UCSD-AML1 (cell line): ENCODE measurements at regions not wholly inside any gene's neighbourhood (a gene's known extent, or its start where the extent isn't known, plus 50 kb on each side); places are given as distances from the start of the nearest gene placed in this dataset.

ENCODE experiments used
- DNase-seq: peaks from one replicate; lab custom pipeline; 2025; ENCODE audit not compliant: unreplicated experiment; lab: John Stamatoyannopoulos, UW

DNA sequence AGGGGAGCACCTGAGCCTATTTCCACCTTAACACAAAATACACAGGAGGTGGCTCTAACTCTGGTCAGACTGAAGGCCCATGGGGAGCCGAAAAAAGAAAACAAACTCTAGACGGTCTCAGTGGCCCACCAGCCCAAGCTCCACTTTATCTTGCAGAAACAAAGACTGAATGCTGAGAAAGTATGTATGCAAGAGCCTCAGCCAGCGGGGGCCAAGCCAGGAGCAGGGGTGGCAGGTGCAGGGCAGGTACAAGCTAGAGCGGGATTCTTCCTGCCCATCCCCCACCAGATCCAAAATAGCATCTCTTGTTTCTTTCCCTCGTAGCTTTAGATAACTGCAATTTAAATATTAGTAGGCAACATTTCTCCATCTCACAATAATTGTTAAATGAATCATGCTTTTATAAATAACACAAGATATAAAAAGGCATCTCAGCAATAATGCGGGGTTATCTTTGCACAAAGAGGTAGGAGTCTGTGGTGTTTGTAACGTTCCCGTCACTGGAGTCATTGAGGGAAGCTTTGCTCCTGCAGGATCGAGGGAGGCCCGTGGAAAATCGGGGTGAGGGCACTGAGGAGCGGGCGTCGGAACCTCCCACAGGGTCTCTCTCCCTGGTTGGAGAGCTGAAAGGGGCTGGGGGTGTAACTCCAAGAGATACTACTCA, 418.0 kb downstream of the SHANK2 start:
- DNase-seq: no peak

DNA sequence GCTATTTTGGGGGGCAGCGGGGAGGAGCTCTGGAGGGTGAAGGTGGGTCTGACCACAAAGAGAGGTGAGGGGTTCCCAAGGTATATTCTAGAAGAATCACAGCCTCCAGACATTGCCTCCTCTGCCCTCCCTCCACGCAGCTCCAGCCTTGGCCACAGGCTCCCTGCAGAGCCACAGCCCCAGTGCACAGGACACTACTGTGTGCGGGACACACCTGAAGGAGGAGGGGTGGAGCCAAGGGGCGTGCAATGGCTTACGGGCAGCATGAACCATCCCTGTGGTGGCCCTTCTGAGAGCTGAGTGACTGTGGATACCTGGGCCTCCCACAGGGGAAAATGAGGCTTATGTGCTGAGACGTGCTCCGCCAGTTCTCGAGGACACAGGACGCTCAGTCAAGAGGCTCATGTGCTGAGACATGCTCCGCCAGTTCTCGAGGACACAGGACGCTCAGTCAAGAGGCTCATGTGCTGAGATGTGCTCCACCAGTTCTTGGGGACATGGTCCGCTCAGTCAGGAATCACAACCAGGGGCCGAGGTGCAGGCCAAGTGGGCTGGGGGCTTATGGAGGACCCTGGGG, 417.3 kb downstream of the SHANK2 start:
- no peak for DNase-seq

DNA sequence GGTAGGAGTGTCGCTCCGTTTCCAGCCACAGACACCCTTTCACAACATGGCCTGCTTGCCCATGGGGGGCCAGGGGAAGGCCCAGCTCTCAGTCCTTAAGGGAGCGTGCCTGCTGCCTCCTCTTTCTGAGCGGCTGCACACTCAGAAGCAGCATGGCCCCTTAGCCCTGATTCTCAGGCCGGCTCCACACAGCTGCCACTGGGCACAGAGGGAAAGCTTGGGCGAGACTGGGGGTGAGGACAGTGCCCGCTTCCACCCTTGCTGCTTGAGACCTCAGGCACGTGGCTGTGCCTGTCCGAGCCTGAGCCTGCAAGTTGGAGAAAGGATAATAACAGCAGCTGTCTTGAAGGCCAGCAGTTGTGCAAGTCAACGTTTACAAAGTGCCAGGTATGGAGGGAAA, 416.3 kb downstream of the SHANK2 start:
- DNase-seq: no peak

DNA sequence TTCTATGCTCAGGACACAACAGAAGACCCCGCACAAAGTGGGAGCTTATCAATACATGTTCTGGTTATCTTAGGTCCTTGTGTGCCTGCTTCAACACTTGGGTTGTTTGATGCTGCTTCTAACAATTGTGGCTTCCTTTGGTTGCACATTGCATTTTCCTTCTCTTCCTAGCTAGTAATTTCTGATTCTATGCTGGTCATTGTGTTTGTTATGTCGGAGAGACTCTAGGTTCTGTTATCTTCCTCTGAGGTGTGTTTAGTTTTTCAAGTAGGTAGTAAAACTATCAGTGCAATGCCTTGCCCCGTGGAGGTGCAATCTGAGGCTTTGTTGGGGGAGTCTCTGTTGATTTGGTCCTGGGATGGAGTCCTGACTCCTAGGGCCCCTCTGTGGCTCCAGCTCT, 414.2 kb downstream of the SHANK2 start:
- no peak for DNase-seq

DNA sequence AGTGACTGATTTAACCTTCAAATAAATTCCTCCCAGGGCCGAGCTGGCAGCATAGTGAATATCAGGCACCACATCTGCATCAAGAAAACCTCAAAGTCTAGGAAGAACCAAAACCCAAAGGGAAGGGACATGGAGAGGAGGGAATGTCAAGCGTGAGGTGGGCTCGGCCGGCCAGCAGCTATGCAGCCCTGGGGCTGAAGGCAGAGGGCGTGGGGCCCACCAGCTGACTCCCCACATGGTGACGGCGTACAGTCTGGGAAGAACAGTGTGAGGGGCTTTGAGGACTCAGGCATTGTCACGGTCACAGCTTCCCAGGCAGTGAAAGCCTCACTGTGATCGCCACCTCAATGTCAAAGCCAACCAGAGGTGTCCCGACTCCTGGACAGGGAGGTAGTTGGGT, 412.5 kb downstream of the SHANK2 start:
- no peak for DNase-seq

DNA sequence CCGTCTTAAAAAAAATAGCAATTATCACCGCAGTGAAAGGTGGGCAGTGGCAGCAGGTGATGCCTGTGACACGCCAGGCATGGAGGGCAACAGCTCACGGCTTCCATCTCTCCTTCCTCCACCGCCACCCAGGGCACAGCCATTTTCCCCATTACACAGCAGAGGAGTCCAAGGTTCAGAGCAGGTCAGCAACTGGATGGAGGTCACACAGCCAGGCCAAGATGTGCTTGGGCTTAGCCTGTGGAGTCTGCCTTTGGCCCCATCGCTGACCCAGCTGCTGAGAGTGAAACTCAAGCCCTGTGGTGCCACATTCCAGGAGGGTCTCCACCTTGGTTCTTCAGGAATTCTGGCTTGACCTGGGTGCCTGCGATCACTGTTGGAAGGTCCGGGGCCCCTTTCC, 411.1 kb downstream of the SHANK2 start:
- no peak for DNase-seq

DNA sequence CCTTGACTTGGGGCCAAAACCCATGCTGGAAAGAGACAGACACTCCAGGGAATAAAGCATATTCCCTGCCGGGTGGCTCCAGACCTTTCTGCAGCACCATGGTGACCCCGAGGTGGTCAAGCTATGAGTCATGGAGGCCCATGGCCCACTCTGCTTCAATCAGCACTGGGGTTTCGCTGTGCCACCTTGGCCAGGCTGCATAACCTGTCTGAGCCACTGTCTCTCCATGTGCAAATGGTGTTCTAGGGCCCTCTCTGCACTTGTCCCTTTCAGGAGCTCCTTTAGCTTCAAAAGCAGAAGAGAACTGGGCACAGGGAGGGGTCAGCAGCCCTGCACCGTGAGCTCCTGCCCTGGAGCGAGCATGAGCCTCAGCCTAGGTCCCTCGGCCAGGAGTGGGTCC, 410.1 kb downstream of the SHANK2 start:
- no peak for DNase-seq

DNA sequence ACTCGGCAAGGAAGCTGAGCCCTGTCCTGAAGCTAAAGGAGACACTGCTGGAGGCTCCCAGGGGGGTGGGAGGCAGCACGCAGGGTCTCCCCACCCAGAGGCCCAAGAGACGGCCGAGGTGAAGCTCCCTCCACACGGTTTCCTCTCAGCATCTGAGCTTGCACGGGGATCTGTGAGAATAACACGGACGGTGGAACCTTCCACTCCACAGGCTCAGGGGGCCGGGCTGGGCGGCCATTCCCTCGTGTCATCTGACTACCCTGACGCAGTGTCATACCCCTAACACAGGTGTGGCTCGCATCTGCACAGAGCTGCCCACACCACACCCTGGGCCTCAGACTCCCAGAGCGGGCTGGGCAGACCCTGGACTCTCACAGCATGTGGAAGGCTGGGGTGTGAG, 409.7 kb downstream of the SHANK2 start:
- no peak for DNase-seq

DNA sequence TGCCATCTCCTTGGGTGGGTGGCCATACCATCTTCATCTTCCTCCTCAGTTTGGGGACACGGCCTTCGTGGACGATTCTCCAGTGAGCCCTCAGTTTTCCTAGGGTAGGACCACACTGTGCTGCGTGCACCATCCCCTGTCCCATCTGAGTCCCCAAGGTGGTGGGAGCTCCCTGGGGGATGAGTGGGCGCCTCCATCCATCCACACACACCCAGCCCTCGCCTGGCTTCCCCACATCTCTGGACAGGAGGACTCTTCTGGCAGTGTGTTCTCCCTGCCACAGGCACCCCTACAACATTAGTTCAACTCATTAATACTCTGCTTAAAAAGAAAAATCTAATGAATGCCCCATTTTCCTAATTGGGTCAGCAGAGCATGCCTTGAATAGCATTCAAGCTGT, 408.5 kb downstream of the SHANK2 start:
- DNase-seq: no peak

DNA sequence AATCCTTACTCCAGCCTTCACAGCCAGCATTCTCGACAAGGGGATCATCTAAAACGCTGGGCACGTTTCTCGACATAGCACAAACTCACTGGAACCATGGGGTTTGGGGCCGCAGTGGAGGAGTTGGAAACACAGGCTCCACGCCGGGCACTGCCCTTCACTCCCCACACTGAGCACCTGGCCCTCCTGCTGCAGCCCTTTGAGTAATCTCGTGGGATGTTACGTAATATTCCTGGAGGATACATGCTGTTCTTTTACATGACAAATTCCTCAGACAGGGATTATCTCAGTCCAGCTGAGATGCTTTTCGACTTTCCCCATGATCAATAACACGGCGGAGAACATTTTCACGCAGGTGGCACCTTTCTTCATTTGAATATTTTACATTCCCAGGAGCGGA, 408.0 kb downstream of the SHANK2 start:
- DNase-seq: no peak

DNA sequence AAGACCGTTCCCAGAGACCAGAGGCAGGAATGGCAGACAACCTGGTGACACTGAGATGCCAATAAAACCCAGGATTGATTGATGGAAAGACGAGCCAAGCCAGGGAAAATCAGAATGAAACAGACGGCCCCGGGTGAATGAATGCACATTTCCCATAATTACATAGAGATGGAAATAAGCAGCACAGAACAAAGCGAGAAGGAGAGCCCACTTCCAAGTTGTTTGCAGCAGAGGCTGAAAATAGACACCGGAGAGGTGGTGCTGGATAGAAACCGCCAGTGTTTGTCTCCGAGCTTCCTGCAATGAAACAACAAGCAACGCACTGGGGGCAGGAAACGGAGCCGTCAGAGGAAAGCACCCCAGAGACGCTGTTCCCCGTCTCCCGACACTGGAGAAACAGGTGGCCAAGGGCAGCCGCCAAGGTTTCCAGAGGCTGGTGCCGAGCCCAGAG, 406.8 kb downstream of the SHANK2 start:
- DNase-seq: no peak

DNA sequence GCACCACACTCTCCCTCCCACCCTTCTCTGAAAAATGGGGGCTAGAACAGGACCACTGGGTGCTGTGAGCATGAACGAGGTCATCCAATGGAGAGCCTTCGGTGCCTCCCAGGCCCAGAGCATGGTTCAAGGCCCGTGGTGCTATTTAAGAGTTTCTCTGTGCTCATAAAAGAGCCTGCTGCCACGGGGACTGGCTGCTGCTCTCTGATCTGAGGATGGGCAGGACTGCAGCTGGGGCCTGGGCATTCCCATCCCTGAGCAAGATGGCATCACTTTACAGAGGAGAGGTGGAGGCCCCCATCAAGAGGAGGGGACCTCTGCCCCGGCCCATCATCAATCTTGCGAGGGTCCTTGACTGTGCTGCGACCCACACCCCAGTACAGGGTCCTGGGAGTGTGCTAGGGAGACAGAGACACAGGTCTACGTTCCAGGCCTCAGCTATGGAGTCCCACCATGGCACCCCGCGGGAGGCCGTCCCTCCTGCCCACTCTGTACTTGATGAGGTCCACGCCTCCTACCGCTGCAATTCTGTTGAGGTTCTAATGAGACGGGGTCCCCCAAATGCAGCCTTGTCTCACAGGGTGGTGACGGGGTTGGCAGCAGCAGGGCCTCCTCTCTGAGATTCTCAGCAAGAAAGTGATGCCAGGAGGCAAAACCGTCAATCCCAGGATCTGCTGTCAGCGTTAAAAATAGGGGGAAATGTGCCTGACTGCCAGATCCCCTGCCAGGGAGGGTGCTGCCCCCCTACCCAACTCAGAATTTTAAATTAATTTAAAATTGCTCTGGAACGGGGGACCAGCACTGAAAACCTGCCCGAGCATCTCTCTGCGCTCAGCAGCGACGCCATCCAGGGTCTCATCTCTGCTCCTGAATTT, 405.4 kb downstream of the SHANK2 start:
- DNase-seq: no peak

DNA sequence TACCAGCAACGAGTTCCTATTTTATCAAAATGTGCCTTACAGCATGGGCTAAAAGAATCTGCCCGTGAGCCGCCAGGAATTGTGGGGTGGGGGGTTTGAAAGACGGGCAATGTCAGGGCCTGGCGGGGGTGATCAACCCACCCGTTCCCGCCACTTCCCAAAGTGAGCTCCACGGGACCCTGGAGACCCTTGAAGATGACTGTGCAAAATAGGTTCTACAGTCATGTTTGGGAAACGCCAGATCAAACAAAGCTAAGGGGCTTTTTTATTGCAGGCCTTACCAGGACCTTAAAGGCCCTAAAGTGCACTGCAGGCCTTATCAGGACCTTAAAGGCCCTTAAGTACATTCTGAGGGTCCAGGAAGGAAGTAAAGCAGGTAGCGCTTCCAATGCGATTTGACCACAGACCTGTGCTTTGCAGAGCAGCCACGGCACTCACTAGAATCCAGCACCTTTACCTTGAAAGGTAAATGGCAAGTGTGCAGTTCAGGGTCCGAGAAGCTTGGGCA, 404.1 kb downstream of the SHANK2 start:
- DNase-seq: no peak

DNA sequence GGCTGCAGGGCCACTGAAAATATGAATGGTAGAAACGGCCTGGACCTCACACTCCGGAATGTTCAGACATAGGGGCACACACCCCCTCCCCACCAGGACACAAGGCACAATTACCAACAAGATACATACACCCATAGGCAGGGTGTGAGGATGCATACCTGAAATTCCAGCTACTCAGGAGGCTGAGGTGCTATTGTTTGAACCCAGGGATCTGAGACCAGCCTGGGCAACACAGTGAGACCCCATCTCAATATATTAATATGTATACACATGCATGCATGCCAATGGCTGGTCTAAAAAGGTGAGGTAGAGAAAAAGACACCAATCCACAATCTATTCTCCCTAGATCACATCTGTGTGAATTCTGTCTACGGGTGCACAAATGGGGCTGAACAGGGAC, 403.3 kb downstream of the SHANK2 start:
- no peak for DNase-seq

DNA sequence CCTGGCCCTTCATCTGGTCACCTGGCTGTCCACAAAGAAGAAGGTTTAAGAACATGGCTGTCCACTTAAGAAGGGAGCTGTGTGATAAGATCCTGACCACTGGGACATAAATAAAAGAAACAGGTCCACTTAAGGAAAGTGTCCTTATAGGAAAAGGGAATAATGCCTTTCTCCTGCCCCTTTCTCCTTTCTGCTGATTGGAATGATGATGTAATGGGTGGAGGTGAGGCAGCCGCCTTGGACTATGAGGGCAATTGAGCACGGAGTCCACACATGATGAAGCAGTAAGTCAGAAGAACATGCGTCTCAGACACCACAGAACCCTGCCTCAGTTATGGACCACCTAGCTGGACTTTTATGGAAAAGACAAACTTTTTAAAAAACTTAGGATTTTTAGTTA, 401.1 kb downstream of the SHANK2 start:
- DNase-seq: no peak

DNA sequence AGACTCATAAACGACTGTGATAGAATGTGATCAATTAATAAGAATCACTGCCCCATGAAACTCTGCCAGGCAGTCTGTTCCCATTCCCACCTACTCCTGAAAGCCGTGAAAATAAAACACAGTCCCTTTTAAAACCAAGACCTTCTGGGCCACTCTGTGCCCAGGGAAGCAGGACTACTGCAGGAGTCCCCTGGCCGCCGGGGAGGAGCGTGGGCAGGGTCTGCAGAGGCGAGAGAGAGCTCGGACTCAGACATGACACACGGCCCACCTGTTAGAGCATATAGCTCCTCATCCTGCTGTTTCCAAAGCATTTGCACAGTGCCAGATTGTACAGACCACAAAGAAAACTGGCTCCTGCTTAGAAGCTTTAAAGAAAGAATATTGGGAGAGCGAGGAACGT, 400.5 kb downstream of the SHANK2 start:
- DNase-seq: no peak

DNA sequence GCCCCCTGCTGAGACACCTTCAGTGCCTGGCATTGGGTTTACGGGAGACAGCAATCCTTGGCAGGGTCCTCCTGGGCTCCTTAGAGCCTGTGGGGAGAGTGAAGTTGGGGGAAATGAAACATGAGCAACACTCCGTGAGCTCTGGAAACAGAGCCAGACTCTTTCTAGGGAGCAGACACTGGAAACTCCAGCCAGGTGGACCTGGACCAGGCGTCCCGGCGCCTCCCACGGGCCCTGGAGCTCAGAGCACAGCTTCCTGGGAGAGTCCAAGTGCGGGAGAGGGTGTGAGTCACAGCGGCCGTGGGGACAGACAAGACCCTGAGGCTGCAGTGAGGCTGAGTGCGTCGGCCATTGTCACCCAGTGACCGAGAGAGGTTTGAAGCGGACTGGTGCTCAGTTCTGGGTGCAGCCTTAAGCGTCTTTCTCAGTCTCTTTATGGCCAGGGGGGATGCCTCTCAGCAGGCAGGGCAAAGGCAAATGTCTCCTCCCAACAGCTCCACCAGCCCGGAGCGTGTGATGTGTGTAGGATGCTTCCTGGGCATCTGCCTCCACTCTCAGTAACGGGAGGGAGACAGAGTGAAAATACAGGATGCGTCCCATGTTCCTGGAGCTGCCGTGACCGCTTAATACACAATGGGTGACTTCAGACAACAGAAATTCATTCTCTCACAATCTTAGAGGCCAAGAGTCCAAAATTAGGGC, 399.2 kb downstream of the SHANK2 start:
- DNase-seq: no peak

DNA sequence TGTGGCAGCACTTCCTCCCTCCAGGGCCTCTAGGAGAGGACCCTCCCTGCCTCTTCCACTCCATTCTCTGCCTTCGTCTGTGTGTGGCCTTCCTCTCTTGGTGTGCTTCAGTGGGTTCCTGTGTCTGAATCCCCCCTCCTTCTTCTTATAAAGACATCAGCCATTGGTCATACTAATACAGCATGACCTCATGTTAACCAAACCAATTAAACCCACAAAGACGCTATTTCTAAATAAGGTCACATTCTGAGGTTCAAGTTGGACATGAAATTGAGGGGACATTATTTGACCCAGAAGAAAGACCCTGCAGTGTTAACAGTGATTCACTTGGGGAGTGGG, 398.6 kb downstream of the SHANK2 start:
- no peak for DNase-seq

DNA sequence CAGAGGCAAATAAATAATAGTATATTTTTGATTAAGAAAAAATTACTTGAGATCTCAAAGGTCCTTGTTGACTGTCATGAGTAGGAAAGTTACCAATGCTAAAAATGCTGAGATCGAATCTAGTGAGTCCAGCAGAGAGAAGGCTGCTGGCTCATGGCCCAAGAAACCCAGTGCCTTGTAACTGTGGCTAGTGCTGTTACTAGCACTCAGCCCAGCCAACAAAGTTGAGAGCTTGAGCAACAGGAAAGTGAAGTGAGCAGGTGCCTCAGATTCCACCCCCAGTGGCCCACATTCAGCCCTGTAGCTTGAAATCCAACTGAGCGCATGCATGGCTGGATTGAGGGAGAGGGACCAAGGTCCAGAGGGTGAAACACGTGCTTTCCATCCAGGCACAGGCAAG, 398.2 kb downstream of the SHANK2 start:
- DNase-seq: no peak

DNA sequence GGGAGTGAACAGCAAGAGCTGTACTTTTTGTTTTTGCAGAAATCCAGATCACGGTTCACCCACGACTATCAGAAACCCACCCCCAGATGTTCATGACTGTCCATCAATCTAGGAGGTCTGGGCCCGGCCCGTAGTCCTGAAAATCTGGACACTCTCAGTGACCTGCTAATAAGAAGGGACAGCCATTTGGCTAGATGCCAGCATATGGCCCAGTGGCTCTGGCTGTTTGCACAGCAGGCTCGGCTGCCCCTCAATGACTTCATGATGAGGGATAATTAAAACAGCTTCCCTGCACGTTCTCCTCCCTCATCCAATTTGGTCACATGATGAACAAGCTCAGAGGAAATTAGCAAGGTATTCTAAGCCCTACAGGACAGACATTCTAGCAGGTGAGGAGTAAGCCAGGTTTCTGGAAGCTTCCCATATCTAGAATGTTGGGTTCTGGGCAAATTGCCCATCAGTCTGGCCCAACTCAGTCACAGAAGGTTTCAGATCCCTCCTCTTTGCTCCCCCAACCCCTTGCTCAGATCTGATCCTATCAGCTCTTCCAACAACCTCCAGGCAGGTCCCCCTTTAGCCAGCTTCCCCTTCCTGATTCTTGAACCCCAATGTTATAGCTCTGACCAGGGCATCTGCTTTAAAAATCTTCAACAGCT, 397.3 kb downstream of the SHANK2 start:
- DNase-seq: no peak

DNA sequence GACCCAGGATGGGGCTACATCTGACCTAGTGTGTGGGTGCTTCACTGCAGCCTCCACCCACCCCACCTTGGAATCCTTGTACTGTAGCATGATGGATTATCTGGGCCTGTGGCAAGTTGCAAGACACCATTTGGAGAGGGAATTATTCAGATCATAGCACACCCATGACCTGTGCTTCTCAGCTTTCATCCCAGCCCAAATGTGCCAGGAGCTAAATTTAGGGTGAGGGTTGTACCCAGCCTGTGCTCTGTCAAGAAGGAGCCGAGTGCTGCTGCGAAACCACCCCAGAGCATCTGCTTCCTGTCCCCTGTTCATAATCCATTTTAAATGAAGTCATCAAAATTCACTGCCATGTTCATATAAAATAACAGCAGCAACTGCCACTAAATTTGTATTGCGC, 394.5 kb downstream of the SHANK2 start:
- DNase-seq: no peak
